ENCODE measurements at regions not wholly inside any gene's neighbourhood (a gene's known extent, or its start where the extent isn't known, plus 50 kb on each side); places are given as distances from the start of the nearest gene placed in this dataset.

- DNase-seq (ENCODE audit: low read depth), result no peak
Observed at GRCh38 chr7:136254148-136254547, 277.0 kb upstream of the MTPN start.

GRCh38 chr7:136251826-136252225, 274.7 kb upstream of the MTPN start:
- DNase-seq (ENCODE audit: low read depth), result no peak

GRCh38 chr7:136247211-136247610, 270.1 kb upstream of the MTPN start:
- DNase-seq (ENCODE audit: low read depth), result no peak

DNA sequence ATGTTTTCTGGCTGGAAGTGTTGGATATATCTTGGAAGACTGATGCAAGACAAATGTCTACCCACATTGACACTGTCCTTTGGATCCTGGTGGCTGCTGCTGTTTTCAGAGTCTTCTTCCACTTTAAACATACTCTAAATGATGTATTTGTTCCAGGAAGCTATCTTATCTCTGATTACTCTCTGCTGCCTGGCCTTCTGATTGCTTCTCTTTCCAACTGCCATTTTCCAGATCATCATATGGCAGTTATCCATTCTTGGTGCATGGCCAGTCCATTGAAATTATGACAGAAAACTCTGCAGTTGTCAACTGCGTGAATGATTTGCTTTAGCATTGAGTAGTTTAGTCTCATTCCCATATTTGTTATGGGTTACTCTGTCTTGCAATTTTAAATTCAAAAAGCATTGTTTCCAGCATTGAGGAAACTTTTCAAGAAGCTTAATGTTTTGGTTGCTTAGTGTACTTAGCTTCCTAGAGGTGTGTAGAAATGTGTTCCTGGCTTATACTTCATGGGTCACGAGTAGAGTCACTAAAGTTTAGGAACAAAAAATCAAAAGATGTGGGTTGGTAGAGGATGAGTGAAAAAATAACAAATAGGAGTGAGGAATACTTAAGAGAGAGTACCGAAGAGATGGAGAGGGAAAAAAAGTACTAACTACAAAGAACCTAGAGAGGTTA, 268.3 kb upstream of the MTPN start:
- no peak for DNase-seq (ENCODE audit: low read depth)

DNA sequence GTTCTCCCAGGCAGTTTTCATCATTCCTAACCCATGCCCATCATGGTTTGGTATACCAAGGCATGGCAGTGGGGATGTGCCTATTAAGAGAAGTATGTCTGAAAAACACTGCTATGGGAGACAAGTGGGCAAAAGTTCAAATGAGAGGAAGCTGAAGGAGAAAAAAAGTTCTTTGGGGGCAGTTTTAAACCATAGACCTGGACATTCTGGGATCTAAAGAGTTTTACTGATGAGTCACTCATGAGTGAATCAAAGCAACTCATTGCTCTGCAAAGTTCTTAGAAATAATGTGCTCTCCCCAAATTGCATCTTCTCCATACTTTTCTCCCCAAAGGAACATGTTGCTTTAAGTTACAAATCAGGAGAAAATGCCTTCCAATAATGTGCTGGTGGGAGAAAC, 256.9 kb upstream of the MTPN start:
- DNase-seq (ENCODE audit: low read depth), result no peak

DNA sequence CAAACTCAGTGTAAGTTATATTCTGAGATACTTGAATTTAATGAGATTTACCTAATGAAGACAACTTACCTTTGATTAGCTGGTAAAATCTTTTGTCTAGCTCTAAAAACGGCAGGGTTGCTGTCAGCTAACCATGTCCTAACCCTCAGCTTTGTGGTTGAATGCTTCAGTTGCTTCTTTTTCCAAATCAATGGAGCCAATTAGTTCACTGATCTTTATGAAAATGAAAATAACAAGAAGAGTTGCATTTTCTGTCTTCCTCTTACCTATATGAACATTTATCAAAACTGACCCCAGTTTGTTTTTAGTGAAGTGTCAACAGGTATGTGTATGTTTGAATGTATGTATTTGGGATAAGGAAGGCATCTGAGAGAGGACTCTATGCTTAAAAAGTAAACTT, 253.1 kb upstream of the MTPN start:
- no peak for DNase-seq (ENCODE audit: low read depth)

DNA sequence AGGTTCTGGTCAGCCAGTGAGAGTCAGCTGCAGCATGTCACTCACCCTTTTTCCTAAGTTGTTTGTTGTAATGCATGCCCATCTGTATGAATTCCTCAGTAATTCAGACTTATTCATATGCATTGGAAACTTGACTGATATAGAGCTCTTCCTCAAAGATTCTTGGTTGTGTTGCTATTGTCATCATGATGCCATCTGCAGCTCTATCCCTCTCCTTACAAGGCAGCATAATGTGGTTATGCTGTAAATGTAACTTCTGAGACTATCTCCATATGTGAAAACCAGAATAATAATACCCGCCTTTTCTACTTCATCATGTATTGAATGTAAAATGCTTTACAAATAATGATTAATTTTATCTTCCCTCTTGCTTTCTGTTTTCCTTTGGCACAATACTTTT, 252.6 kb upstream of the MTPN start:
- DNase-seq (ENCODE audit: low read depth), result no peak

GRCh38 chr7:136228171-136228570, 251.0 kb upstream of the MTPN start:
- no peak for DNase-seq (ENCODE audit: low read depth)

- no peak for DNase-seq (ENCODE audit: low read depth)
Observed at GRCh38 chr7:136214356-136214755, 237.2 kb upstream of the MTPN start.

- no peak for DNase-seq (ENCODE audit: low read depth)
Observed at GRCh38 chr7:136213012-136213411, 235.9 kb upstream of the MTPN start.

DNA sequence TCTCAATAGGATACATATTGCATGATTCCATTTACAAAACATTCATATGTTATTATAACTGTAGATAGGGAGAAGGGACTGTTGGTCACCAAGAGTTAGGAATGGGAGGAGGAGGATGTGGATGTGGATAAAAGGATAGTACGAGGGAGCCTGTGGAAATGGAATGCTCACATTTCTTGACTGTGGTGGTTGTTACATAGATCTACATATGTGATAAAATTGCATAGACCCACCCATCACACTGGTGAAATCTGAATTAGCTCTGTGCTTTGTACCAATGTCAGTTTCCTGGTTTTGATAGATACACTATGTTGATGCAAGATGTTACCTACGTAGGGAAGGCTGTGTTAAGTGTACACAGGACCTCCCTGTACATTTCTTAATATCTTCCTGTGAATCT, 233.5 kb upstream of the MTPN start:
- no peak for DNase-seq (ENCODE audit: low read depth)

DNA sequence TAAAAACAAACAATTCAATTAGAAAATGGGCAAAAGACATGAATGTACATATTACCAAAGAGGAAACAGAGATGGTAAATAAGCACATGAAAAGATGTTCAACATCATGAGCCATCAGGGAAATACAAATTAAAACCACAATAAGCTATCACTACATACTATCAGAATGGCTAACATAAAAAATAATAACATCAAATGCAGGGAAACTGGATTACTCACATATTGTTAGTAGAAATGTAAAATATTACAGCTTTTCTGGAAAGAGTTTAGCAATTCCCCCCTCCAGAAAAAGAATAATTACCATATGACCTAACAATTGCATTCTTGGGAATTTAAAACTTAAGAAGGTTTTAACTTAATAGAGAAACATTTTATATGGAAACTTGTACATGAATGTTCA, 232.9 kb upstream of the MTPN start:
- no peak for DNase-seq (ENCODE audit: low read depth)

- DNase-seq (ENCODE audit: low read depth), result no peak
Observed at GRCh38 chr7:136205956-136206355, 228.8 kb upstream of the MTPN start.

DNA sequence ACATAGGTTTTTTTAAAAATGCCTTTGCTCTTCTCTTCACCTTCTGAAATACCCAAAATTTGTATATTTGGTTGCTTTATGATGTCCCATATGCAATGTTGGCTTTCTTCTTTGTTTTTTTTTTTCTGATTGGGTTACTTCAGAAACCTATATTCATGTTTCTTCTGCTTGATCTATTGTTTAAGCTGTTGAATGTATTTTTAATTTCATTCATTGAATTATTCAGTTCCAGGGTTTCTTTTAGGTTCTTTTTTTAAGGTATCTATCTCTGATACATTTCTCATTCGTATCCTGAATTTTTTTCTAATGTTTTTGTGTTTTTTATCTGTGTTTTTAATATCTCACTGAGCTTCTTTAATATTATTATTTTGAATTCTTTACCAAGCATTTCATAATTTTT, 221.0 kb upstream of the MTPN start:
- DNase-seq (ENCODE audit: low read depth), result no peak

DNA sequence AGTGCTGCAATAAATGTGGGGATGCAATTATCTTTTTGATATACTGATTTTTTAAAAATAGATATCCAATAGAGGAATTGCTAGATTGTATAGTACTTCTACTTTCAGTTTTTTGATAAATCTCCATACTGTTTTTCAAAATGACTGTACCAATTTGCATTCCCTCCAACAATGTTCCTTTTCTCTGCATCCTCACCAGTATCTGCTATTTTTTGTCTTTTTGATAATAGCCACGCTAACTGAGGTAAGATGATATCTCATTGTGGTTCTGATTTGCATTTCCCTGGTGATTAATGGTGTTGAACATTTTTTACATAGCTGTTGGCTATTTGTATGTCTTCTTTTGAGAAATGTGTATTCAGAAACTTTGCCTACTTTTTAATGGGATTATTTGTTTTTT, 217.7 kb upstream of the MTPN start:
- DNase-seq (ENCODE audit: low read depth), result no peak

- DNase-seq (ENCODE audit: low read depth), result no peak
Observed at GRCh38 chr7:136193940-136194339, 216.8 kb upstream of the MTPN start.

DNA sequence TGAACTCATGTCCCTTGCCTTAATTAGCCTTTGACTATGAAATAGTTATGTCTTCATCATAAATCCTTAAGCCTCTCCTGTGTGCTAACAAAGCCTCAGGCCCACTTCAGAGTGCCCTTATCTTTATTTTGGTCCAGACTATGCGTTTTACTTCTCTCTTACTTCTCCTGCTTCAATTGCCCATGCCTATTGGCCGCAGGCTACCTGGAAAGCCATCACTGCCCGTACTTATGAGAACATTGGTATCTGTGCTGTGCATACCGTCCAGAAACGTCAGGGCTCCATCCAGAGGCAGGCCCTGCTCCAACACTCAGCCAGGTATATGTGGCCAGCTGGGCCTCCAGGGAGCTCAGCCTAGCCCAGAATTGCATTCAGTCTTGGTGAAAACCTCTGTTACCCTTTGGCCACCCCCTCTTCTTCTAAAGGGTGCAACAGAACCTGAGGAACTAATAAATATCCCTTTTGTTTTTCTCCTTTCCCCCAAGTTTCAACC, 212.4 kb upstream of the MTPN start:
- no peak for DNase-seq (ENCODE audit: low read depth)

- no peak for DNase-seq (ENCODE audit: low read depth)
Observed at GRCh38 chr7:136186281-136186680, 209.1 kb upstream of the MTPN start.

DNA sequence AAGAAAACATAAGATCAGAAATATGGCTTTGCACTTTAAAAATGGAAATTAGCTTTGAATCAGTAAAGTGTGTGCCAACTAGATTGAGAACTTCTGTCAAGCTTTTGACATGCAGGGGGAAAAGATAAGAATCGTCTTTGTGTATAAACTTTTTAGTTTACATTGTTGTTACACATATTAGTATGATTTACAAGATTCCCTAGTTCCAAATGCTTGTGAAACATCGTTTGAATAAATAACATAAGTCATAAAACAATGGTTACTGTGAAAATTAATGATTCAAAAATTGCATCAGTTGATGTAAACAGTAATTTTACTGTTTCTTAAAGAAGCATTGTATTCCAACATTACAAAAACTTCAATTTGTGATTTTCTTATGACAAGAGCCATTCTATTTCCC, 207.6 kb upstream of the MTPN start:
- DNase-seq (ENCODE audit: low read depth), result no peak

DNA sequence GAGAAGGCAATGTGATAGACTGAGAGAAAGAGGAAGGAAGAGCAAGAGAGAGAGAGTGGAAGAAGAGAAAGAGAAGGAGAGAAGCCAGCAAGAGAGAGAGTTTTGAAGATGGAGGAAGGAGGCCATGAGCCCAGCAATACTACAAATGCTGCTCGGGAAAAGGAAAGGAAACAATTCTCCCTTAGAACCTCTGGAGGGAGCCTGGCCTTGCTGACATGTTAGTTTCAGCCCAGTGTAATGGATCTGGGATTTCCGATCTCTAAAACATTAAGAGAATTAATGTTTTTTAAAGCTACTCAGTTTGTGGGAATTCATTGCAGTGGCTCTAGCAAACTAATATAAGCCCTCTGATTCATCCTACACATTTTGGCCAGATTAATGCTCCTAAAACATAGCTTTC, 206.8 kb upstream of the MTPN start:
- no peak for DNase-seq (ENCODE audit: low read depth)

- DNase-seq (ENCODE audit: low read depth), result no peak
Observed at GRCh38 chr7:136180984-136181383, 203.8 kb upstream of the MTPN start.

- no peak for DNase-seq (ENCODE audit: low read depth)
Observed at GRCh38 chr7:136179851-136180721, 202.9 kb upstream of the MTPN start.

DNA sequence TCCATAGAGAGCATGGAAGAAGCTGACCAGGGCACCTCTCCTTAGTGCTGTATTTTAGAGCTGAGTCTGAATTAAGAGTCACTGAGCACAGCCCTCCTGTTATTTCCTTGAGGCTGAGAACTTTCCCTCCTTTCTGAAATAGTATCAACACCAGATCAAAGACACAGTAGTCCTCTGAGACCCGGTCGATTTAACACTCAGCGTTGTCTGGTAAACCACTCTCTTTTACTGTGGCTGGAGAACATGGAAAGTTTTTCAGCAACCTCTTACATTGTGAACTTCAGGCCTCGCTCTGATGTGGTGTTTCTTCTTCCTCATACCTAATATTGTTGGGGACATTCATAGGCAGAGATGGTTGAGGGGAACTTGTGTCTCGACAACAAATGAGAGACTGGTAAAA, 202.0 kb upstream of the MTPN start:
- no peak for DNase-seq (ENCODE audit: low read depth)

Data from activated T-helper 1 cell treated with Interleukin-2 at 50 U/mL for 16 hours (primary cell).